ENCODE measurements at regions not wholly inside any gene's neighbourhood (a gene's known extent, or its start where the extent isn't known, plus 50 kb on each side); places are given as distances from the start of the nearest gene placed in this dataset.

DNA sequence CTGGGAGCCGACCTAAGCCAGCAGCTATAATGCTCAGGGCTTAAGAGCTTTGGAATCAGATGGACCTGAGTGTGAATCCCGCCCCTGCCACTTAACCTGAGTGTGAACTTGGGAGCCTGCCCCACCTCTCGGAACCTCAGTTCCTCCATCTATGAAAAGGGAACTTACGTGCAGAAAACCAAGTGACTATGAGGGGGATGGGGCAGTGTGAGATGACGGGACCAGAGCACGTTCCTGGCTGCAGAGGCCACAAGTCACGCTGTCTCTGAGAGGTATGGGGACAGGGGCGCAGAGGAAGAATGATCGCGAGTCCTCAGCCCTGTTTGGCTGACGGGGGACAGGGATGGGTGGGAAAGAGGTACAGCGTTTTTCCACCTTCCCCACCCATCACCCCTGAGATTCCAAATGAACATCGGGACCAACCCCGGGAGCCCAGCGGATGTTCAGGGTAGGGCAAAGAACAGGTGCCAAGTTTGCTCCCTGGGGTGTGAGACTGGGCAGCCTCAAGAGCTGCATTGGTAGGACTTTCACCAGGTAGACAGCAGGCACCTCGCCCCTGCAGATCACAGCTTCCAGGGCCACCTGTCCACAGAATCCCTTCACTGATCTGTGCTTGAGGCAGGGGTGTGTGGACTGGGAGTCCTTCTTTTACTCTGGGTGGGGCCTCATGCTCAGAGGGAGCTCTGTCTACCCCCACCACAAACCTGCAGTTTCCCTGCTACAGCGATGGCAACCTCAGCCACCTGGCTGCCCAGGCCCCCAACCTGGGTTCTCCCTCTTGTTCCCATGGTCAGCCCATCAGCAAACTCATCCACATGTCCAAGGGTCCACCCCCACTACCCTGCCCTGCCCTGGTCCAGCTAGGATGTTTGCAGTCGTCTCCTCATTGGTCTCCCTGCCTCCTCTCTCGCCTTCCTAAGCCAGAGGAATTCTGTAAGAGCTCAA lies 85.8 kb downstream of the CEBPB start:
- Mint-ChIP-seq H3K27me3 (peaks cover 14% of the 10 kb centered on the region), H3K27ac (no peak overlapping the region), H3K4me3 (no peak overlapping the region), H3K9me3 (no peaks in the 10 kb centered on the region), H3K4me1 (ENCODE audit: low read depth) (no peaks in the 10 kb centered on the region), H3K36me3 (ENCODE audit: low read depth) (no peaks in the 10 kb centered on the region)
- no peak for DNase-seq

DNA sequence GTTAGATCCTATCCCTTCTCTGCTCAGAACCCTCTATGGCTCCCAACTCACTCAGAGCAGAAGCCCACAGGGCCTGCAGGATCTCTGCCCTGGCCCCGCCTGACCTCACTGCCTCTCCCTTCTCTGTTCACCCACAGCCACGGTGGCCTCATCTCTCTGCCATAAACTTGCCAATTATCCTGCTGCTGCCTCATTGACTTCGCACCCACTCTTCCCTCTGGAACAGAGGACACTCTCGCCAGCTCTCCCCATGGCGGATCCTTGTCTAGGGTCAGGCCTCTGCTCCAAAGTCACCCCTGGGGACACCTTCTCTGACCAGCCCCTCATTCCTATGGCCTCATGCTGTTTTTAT lies 86.4 kb downstream of the CEBPB start:
- no peaks in the 10 kb centered on the region for H3K36me3 Mint-ChIP-seq (ENCODE audit: low read depth)
- H3K27ac Mint-ChIP-seq: no peak overlapping the region
- H3K27me3 Mint-ChIP-seq: peaks cover 9% of the 10 kb centered on the region

DNA sequence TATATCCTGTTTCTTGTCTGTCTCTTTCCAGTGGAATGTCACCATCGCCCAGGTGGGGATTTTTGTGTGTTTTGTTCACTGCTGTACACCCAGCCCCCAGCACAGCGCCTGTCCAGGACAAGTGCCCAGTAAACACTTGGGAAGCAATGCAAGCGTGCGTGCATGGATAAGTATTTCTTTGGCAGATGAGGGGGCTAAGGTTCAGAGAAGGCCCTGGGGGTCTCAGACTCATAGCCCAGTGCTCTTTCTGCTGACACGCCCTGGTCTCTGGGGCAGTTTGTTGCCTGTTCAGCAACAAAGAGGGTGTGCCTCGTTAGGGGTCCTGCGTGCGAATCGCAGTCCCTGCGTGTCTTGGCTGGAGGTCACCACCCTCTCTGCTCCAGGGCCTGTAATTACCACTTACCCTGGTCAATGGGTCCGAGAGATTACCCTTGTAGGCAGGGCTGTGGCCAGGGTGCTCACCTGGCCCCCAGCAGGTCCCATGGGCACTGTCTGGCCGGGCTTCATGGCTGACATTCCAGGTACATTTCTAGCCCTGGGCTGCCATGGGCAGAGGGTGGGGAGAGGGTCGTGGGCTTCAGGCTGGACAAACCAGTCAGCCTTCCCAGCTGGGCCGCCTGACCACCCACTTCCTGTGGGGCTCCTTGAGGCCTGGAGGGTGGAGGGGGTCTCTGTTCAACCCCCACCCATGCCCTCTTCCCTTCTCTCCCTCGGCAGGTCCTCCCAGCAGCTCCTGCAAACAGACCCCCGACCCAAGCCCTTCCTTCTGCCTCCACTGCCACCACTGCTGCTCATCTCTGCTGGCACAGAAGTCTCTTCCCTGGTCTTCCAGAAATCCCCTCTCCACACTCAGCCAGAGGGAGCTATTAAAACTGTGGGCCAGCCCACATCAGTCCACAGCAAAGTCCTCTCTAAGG lies 87.1 kb downstream of the CEBPB start:
- Mint-ChIP-seq H3K4me1 (ENCODE audit: low read depth) (peaks cover 2% of the 10 kb centered on the region), H3K27me3 (peaks cover 8% of the 10 kb centered on the region), H3K27ac (no peak overlapping the region), H3K9me3 (no peaks in the 10 kb centered on the region), H3K36me3 (ENCODE audit: low read depth) (no peaks in the 10 kb centered on the region), H3K4me3 (no peak overlapping the region)
- DNase-seq: no peak

More for the DNA sequence above, 86.4 kb downstream of the CEBPB start:
- H3K9me3 Mint-ChIP-seq: no peaks in the 10 kb centered on the region
- H3K4me1 Mint-ChIP-seq (ENCODE audit: low read depth): no peaks in the 10 kb centered on the region
- H3K4me3 Mint-ChIP-seq: no peak overlapping the region
- no peak for DNase-seq

DNA sequence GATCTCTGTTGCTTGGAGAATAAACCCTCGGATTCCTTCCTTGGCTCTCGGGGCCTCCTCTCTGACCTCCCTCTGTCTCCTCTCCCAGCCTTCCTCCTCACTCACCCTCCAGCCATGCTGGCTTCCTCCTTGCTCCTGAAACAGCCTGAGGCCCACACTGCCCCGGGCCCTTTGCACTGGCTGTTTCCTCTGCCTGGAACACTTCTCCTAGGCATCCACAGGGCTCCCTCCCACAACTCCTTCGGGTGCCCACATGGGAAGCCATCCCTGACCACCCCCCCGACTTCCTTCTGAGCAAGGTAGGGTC lies 87.7 kb downstream of the CEBPB start:
- DNase-seq: no peak
- Mint-ChIP-seq H3K9me3 (no peaks in the 10 kb centered on the region), H3K27ac (no peak overlapping the region), H3K4me3 (no peak overlapping the region), H3K4me1 (ENCODE audit: low read depth) (peaks cover 4% of the 10 kb centered on the region), H3K27me3 (peaks cover 4% of the 10 kb centered on the region), H3K36me3 (ENCODE audit: low read depth) (no peaks in the 10 kb centered on the region)

DNA sequence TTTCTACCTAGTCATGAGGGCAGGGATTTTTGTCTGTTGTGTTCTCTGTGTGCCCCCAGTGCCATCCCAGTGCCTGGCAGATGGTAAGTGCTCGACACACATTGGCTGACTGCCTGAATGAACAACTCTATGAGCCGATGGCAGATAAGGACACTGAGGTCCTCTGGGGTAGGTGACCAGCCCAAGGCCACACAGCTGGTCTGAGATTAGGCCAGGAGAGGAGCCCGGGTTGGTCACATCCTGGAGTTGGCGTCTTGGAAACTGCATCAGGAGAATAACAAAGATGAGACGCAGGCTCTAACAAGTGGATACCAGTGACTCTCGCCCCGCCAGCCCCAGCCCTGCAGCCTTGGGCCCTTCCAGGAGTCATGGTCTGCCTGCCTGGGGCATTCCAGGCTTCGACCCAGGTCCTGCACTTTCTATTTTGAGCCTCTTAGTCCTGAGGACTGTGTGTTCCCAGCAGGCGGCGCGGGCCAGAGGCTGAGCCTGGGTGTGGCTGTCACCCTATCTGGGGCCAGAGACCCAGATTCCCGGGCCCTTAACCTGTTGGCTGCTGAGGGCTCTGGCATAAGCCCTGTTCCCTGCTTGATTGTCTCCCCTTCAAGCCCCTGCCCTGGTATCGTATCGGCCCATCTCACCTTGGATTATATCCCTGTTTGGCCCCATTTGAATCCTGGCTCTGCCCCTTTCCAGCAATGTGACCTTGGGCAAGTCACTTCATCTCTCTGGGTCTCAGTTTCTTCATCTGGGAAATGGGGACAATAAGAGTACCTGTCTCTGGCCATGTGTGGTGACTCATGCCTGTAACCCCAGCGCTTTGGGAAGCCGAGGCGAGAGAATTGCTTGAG lies 88.3 kb downstream of the CEBPB start:
- no peak for DNase-seq
- Mint-ChIP-seq H3K9me3 (no peaks in the 10 kb centered on the region), H3K27ac (no peak overlapping the region), H3K4me3 (no peak overlapping the region), H3K4me1 (ENCODE audit: low read depth) (peaks cover 6% of the 10 kb centered on the region), H3K27me3 (peaks cover 4% of the 10 kb centered on the region), H3K36me3 (ENCODE audit: low read depth) (no peaks in the 10 kb centered on the region)

DNA sequence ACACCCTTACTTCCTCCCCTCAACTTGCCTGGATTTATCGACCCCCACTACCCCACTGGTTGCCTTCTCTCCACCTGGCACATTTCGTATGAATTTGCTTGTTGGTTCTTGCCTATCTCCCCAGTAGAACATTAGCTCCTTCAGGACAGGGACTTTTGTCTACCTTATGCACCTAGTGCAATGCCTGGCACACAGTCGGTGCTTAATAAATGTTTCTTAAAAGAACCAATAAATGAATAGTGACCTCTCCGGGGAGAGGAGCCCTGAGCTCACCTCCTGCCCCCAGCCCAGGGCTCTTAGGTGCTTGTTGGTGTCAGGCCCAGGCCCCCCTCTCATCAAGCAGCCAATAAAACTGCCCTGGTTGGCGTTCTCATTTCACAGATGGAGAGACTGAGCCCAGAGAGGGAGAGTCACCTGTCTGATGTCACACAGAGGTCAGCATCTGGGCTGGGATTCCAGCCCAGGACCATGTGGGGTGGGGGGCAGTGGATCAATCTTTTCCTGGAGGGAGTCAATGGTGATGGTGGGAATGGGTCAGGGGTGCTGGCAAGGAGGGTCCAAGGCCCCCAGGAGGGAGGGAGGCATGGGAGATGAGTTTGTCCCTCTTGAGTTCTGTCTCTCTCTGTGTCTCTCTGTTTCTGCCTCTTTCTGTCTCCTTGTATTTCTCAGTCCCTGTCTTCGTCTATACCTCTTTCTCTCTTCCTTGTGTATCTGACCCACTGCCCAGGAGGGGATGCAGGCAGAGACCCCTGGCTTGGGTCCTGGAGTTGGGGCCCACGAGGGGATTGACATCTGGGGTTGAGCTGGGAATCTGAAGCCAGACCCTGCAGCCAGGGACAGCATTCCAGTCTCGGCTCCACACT lies 89.6 kb downstream of the CEBPB start:
- DNase-seq: no peak
- H3K27ac Mint-ChIP-seq: no peak overlapping the region
- H3K9me3 Mint-ChIP-seq: no peaks in the 10 kb centered on the region
- H3K4me1 Mint-ChIP-seq (ENCODE audit: low read depth): peaks cover 16% of the 10 kb centered on the region
- no peak overlapping the region for H3K4me3 Mint-ChIP-seq
- H3K27me3 Mint-ChIP-seq: peaks cover 4% of the 10 kb centered on the region
- H3K36me3 Mint-ChIP-seq (ENCODE audit: low read depth): no peaks in the 10 kb centered on the region

DNA sequence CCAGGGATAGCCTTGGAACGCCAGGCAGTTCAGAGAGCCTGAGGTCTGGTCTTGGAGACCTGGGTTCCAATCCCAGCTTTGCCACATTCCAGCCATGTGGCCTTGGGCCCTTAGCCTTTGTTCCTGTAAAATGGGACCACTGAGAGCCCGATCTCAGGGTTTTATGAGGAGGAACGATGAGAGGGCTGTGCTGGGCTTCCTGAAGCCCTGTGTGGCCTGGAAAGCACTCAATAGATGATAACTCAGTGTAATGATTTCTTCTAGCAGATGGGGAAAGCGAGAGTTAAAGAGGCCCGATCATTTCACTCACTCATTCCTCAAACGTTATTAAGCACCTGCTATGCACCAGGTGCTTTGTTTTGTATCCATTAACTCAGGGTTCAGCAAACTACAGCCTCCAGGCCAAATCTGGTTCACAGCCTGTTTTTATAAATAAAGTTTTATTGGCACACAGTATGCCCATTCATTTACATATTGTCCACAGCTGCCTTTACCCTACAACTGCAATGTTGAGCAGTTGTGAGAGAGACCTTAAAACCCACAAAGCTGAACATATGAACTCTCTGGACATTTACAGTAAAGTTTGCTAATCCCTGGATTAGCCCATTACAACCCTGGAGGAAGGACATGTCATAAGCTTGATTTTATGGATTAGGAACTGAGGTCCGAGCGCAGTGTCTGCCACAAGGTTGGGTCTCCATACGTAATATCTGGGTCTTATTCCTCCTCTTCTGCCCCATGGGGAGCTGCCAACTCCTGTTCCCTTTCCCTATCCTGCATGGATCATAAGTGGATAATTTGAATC lies 90.4 kb downstream of the CEBPB start:
- no peak overlapping the region for H3K27ac Mint-ChIP-seq
- no peak overlapping the region for H3K4me3 Mint-ChIP-seq
- peaks cover 24% of the 10 kb centered on the region for H3K4me1 Mint-ChIP-seq (ENCODE audit: low read depth)
- no peaks in the 10 kb centered on the region for H3K9me3 Mint-ChIP-seq
- H3K36me3 Mint-ChIP-seq (ENCODE audit: low read depth): no peaks in the 10 kb centered on the region
- peaks cover 4% of the 10 kb centered on the region for H3K27me3 Mint-ChIP-seq
- no peak for DNase-seq

DNA sequence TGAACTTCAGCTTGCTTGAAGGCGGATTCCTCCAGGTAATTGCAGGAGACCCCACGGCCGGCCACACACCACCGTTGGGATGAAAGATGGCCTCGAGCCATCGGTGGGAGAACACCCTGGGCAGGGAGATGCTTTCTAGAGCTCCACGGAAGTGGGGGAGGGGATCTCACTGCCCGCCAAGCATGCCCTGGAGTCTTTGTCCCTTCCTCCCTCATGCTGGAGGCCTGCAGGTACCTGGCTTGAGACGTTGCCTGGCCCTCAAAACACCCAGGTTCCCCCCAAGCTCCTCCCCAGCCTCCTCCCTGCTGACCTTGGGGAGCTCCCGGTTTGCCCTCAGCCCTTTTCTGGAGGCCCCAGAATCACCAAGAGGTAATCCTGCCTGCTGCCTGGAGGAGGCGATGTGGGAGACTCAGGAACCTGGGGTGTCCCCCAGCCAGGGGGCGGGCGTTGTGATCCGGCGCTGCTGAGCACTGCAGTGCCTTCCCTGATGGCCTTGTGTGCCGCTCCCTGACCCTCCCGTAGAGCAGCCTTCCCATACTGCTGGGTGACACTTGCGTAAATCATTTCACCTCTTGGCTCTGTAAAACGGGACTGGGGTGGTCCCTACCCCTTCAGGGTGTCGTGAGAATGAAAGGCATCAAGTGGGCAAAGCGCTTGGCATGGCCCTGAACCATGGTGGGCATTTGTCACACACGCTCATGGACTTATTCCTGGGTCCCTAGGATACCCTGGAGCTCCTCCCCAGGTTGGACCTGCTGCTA lies 91.4 kb downstream of the CEBPB start:
- Mint-ChIP-seq H3K36me3 (ENCODE audit: low read depth) (no peaks in the 10 kb centered on the region), H3K27ac (no peak overlapping the region), H3K27me3 (peaks cover 4% of the 10 kb centered on the region), H3K4me1 (ENCODE audit: low read depth) (peaks cover 31% of the 10 kb centered on the region), H3K4me3 (no peak overlapping the region), H3K9me3 (no peaks in the 10 kb centered on the region)
- no peak for DNase-seq

DNA sequence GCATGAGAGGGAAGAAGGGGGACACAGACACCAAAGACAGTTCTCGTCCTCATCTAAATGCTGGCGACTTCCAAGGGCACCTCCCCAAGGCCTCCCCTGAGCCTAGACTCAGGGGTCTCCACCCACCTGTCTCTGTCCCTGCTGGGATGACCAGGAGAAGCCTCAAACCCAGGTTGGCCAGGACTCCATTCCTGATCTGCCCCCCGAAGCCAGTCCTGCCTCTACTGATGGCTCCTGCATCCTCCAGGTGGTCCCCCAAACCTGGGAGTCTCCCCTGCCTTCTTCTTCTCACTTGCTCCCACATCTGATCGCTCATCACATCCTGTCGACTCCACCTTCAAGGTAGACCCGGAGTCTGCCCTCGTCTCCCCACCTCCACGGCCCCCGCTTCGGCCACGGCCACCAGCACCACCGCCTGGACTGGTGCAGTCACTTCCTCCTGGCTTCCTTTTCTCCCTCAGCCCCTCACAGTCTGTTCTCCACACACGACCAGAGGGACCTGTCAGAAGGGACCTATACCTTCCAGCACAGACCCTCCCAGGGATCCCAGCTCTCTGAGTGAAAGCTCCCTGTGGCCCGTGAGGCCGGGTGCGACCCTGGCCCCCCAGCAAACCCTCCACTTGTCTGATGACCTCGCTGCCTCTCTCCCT lies 92.1 kb downstream of the CEBPB start:
- Mint-ChIP-seq H3K36me3 (ENCODE audit: low read depth) (no peaks in the 10 kb centered on the region), H3K27ac (no peak overlapping the region), H3K4me3 (no peak overlapping the region), H3K4me1 (ENCODE audit: low read depth) (peaks cover 31% of the 10 kb centered on the region), H3K9me3 (no peaks in the 10 kb centered on the region), H3K27me3 (peaks cover 4% of the 10 kb centered on the region)
- no peak for DNase-seq

DNA sequence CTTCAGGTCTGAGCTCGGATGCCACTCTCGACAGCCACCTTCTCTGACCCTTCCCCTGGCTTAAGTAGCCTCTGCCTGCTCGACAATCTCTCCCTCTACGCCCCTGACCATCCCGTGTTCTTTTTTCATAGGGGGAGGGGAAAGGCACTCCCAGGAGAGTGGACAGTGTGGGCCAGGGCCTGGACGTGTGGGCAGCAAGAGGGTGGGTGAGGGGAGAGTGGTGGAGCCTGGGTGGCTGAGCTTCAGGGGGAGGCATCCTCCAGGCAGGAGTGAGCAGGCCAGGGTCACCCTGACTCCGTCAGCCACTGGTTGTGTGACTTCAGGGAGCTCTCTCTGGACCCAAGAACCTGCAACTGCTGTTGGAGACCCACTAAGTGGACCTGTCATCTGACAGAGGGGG lies 92.7 kb downstream of the CEBPB start:
- H3K4me1 Mint-ChIP-seq (ENCODE audit: low read depth): peaks cover 31% of the 10 kb centered on the region

DNA sequence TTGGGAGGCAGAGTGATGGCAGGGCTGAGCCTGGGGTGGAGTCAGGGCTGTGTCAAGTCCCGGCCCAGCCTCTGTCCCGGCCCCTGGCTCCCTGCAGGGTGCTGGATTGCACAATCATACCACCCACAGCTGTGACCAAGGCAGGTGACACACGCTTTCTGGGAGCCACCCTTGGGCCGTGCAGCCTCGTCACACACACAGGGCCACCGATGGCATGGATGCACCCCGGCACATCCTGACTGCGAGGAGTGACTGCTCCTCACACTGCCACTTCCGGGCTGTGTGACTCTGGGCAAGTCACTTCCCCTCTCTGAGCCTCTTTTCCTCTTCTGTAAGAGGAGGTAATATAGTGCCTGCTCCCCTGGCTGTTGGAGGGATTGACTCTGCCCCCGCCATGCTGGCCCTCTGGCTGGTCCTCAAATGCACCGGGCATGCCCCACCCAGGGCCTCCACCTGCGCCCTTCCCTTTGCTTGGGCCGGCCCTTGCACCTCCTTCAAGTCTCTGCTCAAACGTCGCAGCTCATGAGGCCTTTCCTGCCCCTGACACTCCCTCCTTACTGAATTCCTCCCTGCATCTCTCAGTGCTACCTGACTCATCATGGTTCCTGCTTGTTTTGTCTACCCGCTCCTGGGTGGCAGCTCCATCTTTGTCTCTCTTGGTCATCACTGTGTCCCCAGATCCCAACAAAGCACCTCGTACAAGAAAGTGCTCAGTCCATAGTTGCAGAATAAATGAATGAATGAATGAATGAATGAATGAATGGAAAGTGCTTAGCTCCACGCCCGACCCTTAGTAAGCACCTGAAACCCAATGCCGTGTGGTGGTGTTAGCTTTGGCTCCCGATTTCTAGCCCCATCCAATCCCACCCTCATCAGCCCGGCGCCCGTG lies 93.5 kb downstream of the CEBPB start:
- H3K27me3 Mint-ChIP-seq: peaks cover 4% of the 10 kb centered on the region
- H3K4me3 Mint-ChIP-seq: no peak overlapping the region
- peak overlapping the region; percentile 3 for H3K27ac Mint-ChIP-seq
- H3K9me3 Mint-ChIP-seq: no peaks in the 10 kb centered on the region
- no peaks in the 10 kb centered on the region for H3K36me3 Mint-ChIP-seq (ENCODE audit: low read depth)
- peaks cover 31% of the 10 kb centered on the region for H3K4me1 Mint-ChIP-seq (ENCODE audit: low read depth)
- DNase-seq: peak; percentile 36

More for the DNA sequence above, 92.7 kb downstream of the CEBPB start:
- Mint-ChIP-seq H3K27me3 (peaks cover 4% of the 10 kb centered on the region), H3K9me3 (no peaks in the 10 kb centered on the region), H3K27ac (no peak overlapping the region), H3K36me3 (ENCODE audit: low read depth) (no peaks in the 10 kb centered on the region), H3K4me3 (no peak overlapping the region)
- no peak for DNase-seq
